Chondrocyte (in vitro differentiated cells): ENCODE measurements at regions not wholly inside any gene's neighbourhood (a gene's known extent, or its start where the extent isn't known, plus 50 kb on each side); places are given as distances from the start of the nearest gene placed in this dataset.

ENCODE experiments used
- DNase-seq: peaks from one replicate; pipeline ENCODE4 v3.0.0; 2021; ENCODE audit warnings: mixed read lengths, low spot score
- H3K27ac Mint-ChIP-seq: one replicate; pipeline ENCODE4 v1.8.0; 2021; ENCODE audit warnings: mild to moderate bottlenecking, moderate library complexity, mixed read lengths; ENCODE audit not compliant: unreplicated experiment
- H3K27me3 Mint-ChIP-seq: 2 replicates; pipeline ENCODE4 v1.8.0; 2021; ENCODE audit warnings: low read depth, mixed read lengths
- H3K36me3 Mint-ChIP-seq: 2 replicates; pipeline ENCODE4 v1.8.0; 2021; ENCODE audit warnings: low read depth, mixed read lengths
- H3K4me1 Mint-ChIP-seq: 2 replicates; pipeline ENCODE4 v1.8.0; 2021; ENCODE audit warnings: low read depth, mild to moderate bottlenecking, mixed read lengths
- H3K4me3 Mint-ChIP-seq: one replicate; pipeline ENCODE4 v1.8.0; 2021; ENCODE audit warnings: mild to moderate bottlenecking, moderate library complexity, mixed read lengths; ENCODE audit not compliant: unreplicated experiment
- H3K9me3 Mint-ChIP-seq: 2 replicates; pipeline ENCODE4 v1.8.0; 2021; ENCODE audit warnings: low read depth, mixed read lengths
- TF ChIP-seq, protein P1 (sequence below): fragments of 200-600 bp; sonication (generic); IDR thresholded peaks from 2 replicates; pipeline ENCODE4 v1.5.0; 2021; ENCODE audit warnings: antibody characterized with exemption, mild to moderate bottlenecking, moderate library complexity

DNA sequence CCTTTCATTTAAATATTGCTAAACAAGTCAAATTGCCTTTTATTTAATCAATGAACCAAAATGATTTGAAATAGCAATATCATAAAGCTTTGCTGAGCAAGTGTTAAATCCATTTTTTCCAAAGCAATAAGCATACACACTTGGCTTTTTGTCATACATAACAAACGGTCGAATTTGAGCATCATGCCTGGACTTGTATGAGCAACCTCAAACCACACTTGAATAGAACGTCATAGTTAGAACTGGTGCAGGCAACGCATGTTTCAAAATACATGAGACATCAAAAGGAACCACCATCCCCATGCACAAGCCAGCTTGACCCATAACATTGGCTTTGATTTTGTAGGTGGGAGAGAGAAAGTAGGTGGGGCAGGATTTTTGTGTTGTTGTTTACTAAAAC is 812.3 kb upstream of the FRG1 start:
- H3K4me3 Mint-ChIP-seq = no peak overlapping the region
- TF ChIP-seq, protein P1, sequence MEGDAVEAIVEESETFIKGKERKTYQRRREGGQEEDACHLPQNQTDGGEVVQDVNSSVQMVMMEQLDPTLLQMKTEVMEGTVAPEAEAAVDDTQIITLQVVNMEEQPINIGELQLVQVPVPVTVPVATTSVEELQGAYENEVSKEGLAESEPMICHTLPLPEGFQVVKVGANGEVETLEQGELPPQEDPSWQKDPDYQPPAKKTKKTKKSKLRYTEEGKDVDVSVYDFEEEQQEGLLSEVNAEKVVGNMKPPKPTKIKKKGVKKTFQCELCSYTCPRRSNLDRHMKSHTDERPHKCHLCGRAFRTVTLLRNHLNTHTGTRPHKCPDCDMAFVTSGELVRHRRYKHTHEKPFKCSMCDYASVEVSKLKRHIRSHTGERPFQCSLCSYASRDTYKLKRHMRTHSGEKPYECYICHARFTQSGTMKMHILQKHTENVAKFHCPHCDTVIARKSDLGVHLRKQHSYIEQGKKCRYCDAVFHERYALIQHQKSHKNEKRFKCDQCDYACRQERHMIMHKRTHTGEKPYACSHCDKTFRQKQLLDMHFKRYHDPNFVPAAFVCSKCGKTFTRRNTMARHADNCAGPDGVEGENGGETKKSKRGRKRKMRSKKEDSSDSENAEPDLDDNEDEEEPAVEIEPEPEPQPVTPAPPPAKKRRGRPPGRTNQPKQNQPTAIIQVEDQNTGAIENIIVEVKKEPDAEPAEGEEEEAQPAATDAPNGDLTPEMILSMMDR = no peak

DNA sequence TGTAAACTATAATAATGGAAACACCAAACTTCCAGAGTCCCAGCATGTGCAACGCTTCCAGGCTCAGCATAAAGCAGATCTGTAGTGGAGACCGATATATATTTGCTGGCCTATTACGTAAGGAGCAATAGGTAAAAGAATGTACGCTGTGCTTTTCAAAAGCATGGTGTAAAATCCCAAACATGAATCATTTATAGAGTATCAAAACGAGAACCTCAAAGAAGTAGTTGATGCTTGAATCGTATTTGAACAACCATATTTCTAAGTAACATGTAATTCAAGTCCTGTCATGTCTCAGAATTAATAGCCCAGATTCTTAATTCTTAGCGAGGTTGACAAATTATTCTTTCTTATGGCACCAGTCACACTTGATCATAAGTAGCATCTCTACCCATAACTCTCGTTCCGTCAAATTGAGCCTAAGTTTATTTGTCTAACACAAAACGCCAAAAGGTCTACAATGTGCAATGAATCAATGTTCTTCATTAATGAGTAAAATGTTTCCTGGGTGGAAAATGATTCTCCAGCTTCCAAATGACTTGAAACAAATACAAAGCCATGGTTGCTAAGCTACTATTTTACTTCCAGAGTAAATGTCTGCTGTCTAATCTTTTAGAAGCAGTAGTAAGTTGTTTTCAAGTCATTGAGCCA is 811.5 kb upstream of the FRG1 start:
- no peaks in the 10 kb centered on the region for H3K36me3 Mint-ChIP-seq
- peaks cover 3% of the 10 kb centered on the region for H3K9me3 Mint-ChIP-seq
- H3K27ac Mint-ChIP-seq = no peak overlapping the region
- no peak overlapping the region for H3K4me3 Mint-ChIP-seq
- H3K4me1 Mint-ChIP-seq = peaks cover 8% of the 10 kb centered on the region
- TF ChIP-seq, protein P1 = no peak
- H3K27me3 Mint-ChIP-seq = no peaks in the 10 kb centered on the region
- no peak for DNase-seq

More for the DNA sequence above, 812.3 kb upstream of the FRG1 start:
- no peak for DNase-seq
- Mint-ChIP-seq H3K27ac (no peak overlapping the region), H3K36me3 (no peaks in the 10 kb centered on the region), H3K9me3 (peaks cover 3% of the 10 kb centered on the region), H3K27me3 (no peaks in the 10 kb centered on the region), H3K4me1 (peaks cover 14% of the 10 kb centered on the region)

DNA sequence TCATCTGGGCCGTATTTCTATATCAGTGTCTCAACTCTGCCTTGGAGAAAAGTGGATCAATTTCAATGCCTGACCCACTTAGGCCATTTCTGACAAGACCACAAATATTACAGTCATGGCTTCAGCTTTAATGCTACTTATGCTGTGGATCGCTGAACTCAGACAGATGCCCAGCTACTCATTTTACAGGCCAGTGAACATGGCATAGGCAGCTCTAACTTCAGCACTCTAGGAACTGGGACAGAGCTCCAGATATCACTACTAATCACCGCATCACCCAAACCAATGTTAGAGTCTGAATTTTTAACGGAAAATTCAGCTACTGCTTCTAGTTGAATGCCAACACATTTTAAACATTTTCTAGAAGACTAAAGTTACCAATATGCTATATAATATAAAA is 809.6 kb upstream of the FRG1 start:
- H3K9me3 Mint-ChIP-seq = peaks cover under 1% of the 10 kb centered on the region
- H3K36me3 Mint-ChIP-seq = no peaks in the 10 kb centered on the region
- TF ChIP-seq, protein P1 = no peak
- H3K4me1 Mint-ChIP-seq = no peaks in the 10 kb centered on the region
- H3K27ac Mint-ChIP-seq = no peak overlapping the region
- no peak for DNase-seq
- H3K4me3 Mint-ChIP-seq = no peak overlapping the region
- no peaks in the 10 kb centered on the region for H3K27me3 Mint-ChIP-seq

GRCh38 chr4:189136462-189136861 is 804.2 kb upstream of the FRG1 start:
- DNase-seq = no peak
- Mint-ChIP-seq H3K27me3 (no peaks in the 10 kb centered on the region), H3K4me3 (no peak overlapping the region), H3K27ac (no peak overlapping the region), H3K9me3 (no peaks in the 10 kb centered on the region), H3K4me1 (no peaks in the 10 kb centered on the region), H3K36me3 (no peaks in the 10 kb centered on the region)
- TF ChIP-seq, protein P1 = no peak

- Mint-ChIP-seq H3K4me3 (no peak overlapping the region), H3K27ac (no peak overlapping the region), H3K4me1 (no peaks in the 10 kb centered on the region), H3K9me3 (no peaks in the 10 kb centered on the region), H3K36me3 (no peaks in the 10 kb centered on the region), H3K27me3 (peaks cover 6% of the 10 kb centered on the region)
- no peak for DNase-seq
- TF ChIP-seq, protein P1 = no peak
Measured at GRCh38 chr4:189143263-189143952, 797.3 kb upstream of the FRG1 start.
